ENCODE measurements at regions not wholly inside any gene's neighbourhood (a gene's known extent, or its start where the extent isn't known, plus 50 kb on each side); places are given as distances from the start of the nearest gene placed in this dataset.
"Not testable (repeated sequence)": the region's sequence is repeated elsewhere in the genome, so short reads cannot be mapped to it uniquely, and the experiment has no call there.

DNA sequence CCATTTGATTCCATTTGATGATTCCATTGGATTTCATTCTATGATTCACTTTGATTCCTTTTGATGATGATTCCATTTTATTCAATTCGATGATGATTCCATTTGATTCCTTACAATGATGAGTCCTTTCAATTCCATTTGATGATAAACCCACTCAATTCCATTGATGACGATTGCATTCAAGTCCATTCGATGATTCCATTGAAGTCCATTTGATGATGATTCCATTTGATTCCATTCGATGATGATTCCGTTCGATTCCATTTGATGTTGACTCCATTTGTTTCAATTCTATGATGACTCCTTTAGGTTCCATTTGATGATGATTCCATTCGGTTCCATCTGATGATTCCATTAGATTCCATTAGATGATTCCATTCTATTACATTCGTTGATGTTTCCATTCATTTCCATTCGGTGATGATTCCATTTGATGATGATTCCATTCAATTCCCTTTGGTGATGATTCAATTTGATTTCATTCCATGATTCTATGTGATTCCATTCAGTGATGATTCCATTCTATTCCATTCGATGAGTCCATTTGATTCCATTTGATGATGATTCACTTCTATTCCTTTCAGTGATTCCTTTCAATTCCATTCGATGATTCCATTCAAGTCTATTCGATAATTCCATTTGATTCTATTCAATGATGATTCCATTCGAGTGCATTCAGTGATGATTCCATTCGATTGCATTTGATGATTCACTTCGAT is 1106.0 kb downstream of the RPIA start:
- H3K27me3 Mint-ChIP-seq (ENCODE audit: insufficient read depth, low read depth), result peaks cover 9% of the 10 kb centered on the region

DNA sequence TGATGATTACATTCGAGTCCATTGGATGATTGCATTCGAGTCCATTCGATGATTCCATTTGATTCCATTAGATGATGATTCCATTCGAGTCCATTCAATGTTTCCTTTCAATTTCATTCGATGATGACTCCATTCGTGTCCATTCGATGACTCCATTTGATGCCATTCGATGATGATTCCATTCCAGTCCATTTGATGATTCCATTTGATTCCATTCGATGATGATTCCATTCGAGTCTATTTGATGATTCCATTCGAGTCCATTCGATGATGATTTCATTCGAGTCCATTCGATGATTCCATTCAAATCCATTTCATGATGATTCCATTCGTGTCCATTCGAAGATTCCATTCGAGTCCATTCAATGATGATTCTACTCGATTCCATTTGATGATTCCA is 1109.7 kb downstream of the RPIA start:
- peaks cover 11% of the 10 kb centered on the region for H3K36me3 Mint-ChIP-seq
- H3K4me1 ChIP-seq; H3K4me1 Mint-ChIP-seq; H3K27ac ChIP-seq; H4K20me1 ChIP-seq (ENCODE audit: low read depth); H3K4me2 ChIP-seq; H3K27ac Mint-ChIP-seq; H3F3A ChIP-seq (ENCODE audit: low read depth); H3K27me3 ChIP-seq; H3K4me3 ChIP-seq; H3K36me3 ChIP-seq; H3K4me3 Mint-ChIP-seq; H3K27me3 Mint-ChIP-seq (ENCODE audit: insufficient read depth, low read depth); H2AFZ ChIP-seq (replicated peaks); DNase-seq (ENCODE audit: low spot score); H3K79me2 ChIP-seq (ENCODE audit: low read depth); H3K9ac ChIP-seq: not testable (repeated sequence)
- peaks cover 98% of the 10 kb centered on the region for H3K9me3 Mint-ChIP-seq
- H3K9me3 ChIP-seq (ENCODE audit: low read depth), result peaks cover 99% of the 10 kb centered on the region

More for the DNA sequence above, 1106.0 kb downstream of the RPIA start:
- DNase-seq (ENCODE audit: low spot score), result no peak
- Histone ChIP-seq H4K20me1 (ENCODE audit: low read depth) (no peaks in the 10 kb centered on the region), H3K9ac (no peak overlapping the region), H3K27ac (no peak overlapping the region), H3K79me2 (ENCODE audit: low read depth) (no peaks in the 10 kb centered on the region), H3K4me3 (no peak overlapping the region), H3K4me1 (no peaks in the 10 kb centered on the region), H3K27me3 (no peaks in the 10 kb centered on the region), H3F3A (ENCODE audit: low read depth) (no peaks in the 10 kb centered on the region), H3K9me3 (ENCODE audit: low read depth) (peaks cover 81% of the 10 kb centered on the region), H3K4me2 (no peak overlapping the region), H3K36me3 (no peaks in the 10 kb centered on the region), H2AFZ (replicated peaks) (no peak overlapping the region)
- Mint-ChIP-seq H3K36me3 (peaks cover 4% of the 10 kb centered on the region), H3K9me3 (peaks cover 90% of the 10 kb centered on the region), H3K4me1 (no peaks in the 10 kb centered on the region), H3K4me3 (no peak overlapping the region), H3K27ac (no peak overlapping the region)
- no peak for TF ChIP-seq EZH2 (IDR thresholded peaks at IDR 0.05)
- TF ChIP-seq, protein P1, sequence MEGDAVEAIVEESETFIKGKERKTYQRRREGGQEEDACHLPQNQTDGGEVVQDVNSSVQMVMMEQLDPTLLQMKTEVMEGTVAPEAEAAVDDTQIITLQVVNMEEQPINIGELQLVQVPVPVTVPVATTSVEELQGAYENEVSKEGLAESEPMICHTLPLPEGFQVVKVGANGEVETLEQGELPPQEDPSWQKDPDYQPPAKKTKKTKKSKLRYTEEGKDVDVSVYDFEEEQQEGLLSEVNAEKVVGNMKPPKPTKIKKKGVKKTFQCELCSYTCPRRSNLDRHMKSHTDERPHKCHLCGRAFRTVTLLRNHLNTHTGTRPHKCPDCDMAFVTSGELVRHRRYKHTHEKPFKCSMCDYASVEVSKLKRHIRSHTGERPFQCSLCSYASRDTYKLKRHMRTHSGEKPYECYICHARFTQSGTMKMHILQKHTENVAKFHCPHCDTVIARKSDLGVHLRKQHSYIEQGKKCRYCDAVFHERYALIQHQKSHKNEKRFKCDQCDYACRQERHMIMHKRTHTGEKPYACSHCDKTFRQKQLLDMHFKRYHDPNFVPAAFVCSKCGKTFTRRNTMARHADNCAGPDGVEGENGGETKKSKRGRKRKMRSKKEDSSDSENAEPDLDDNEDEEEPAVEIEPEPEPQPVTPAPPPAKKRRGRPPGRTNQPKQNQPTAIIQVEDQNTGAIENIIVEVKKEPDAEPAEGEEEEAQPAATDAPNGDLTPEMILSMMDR (IDR thresholded peaks at IDR 0.05), result no peak
- no peak for TF ChIP-seq EZH2phosphoT487 (IDR thresholded peaks at IDR 0.05)

DNA sequence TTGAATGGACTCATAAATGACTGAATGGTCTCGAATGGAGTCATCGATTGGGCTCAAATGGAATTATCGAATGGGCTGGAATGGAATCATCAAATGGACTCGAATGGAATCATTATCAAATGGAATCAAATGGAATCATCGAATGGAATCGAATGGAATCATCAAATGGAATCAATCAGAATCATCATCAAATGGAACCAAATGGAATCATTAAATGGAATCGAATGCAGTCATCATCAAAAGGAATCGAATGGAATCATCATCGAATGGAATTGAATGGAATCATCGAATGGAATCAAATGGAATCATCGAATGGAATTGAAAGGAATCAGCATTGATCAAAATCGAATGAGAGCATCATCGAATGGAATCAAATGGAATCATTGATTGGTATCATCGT is 1114.9 kb downstream of the RPIA start:
- not testable (repeated sequence) for H3K4me3 Mint-ChIP-seq; H3K4me3 ChIP-seq; H3K27me3 Mint-ChIP-seq (ENCODE audit: insufficient read depth, low read depth); DNase-seq (ENCODE audit: low spot score); H3K9ac ChIP-seq; H2AFZ ChIP-seq (replicated peaks); H3K4me1 Mint-ChIP-seq; H3K27ac ChIP-seq; H3K36me3 ChIP-seq; H3K4me1 ChIP-seq; H3K27ac Mint-ChIP-seq; H3F3A ChIP-seq (ENCODE audit: low read depth); H4K20me1 ChIP-seq (ENCODE audit: low read depth); H3K4me2 ChIP-seq; H3K27me3 ChIP-seq; H3K79me2 ChIP-seq (ENCODE audit: low read depth)
- Mint-ChIP-seq H3K9me3 (peaks cover 87% of the 10 kb centered on the region), H3K36me3 (peaks cover 17% of the 10 kb centered on the region)
- peaks cover 86% of the 10 kb centered on the region for H3K9me3 ChIP-seq (ENCODE audit: low read depth)

DNA sequence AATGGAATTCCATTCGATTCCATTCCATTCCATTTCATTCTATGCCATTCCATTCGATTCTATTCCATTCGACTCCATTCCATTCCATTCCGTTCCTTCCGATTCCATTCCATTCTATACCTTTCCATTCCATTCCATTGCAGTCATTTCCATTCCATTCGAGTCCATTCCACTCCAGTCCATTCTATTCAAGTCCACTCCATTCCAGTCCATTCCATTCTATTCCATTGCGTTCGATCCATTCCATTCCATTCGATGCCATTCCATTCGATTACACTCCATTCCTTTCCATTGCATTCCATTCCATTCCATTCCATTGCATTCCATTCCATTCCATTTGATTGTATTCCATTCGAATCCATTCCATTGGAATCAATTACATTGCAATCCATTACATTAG is 1119.8 kb downstream of the RPIA start:
- Histone ChIP-seq H3K4me2 (no peak overlapping the region), H2AFZ (replicated peaks) (no peak overlapping the region), H3K27me3 (no peaks in the 10 kb centered on the region), H4K20me1 (ENCODE audit: low read depth) (no peaks in the 10 kb centered on the region), H3K79me2 (ENCODE audit: low read depth) (no peaks in the 10 kb centered on the region), H3K4me3 (no peak overlapping the region), H3K27ac (no peak overlapping the region), H3K9me3 (ENCODE audit: low read depth) (peaks cover 74% of the 10 kb centered on the region), H3K9ac (no peak overlapping the region), H3K36me3 (no peaks in the 10 kb centered on the region), H3K4me1 (no peaks in the 10 kb centered on the region), H3F3A (ENCODE audit: low read depth) (no peaks in the 10 kb centered on the region)
- no peak for DNase-seq (ENCODE audit: low spot score)
- no peak for TF ChIP-seq EZH2 (IDR thresholded peaks at IDR 0.05)
- no peak for TF ChIP-seq EZH2phosphoT487 (IDR thresholded peaks at IDR 0.05)
- TF ChIP-seq, protein P1 (IDR thresholded peaks at IDR 0.05), result no peak
- peaks cover 5% of the 10 kb centered on the region for H3K36me3 Mint-ChIP-seq
- H3K4me3 Mint-ChIP-seq, result no peak overlapping the region
- peaks cover 12% of the 10 kb centered on the region for H3K27me3 Mint-ChIP-seq (ENCODE audit: insufficient read depth, low read depth)
- H3K27ac Mint-ChIP-seq, result no peak overlapping the region
- H3K9me3 Mint-ChIP-seq, result peaks cover 81% of the 10 kb centered on the region
- H3K4me1 Mint-ChIP-seq, result no peaks in the 10 kb centered on the region

DNA sequence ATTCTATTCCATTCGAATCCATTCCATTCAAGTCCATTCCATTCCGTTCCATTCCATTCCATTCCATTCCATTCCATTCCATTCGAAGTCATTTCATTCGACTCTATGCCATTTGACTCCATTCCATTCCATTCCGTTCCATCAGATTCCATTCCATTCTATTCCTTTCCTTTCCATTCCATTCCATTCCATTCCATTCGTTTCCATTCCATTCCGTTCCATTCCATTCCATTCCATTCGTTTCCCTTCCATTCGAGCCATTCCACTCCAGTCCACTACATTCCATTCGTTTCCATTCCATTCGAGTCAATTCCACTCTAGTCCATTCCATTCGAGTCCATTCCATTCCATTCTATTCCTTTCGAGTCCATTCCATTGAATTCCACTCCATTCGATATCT is 1120.4 kb downstream of the RPIA start:
- not testable (repeated sequence) for H3K4me2 ChIP-seq; H3K4me3 ChIP-seq; H3K27ac ChIP-seq; H3F3A ChIP-seq (ENCODE audit: low read depth); H3K4me1 ChIP-seq; H3K9ac ChIP-seq; H3K4me1 Mint-ChIP-seq; H3K27me3 ChIP-seq; H3K4me3 Mint-ChIP-seq; H2AFZ ChIP-seq (replicated peaks); H3K79me2 ChIP-seq (ENCODE audit: low read depth); H3K27ac Mint-ChIP-seq; DNase-seq (ENCODE audit: low spot score); H4K20me1 ChIP-seq (ENCODE audit: low read depth); H3K36me3 Mint-ChIP-seq; H3K36me3 ChIP-seq
- peaks cover 78% of the 10 kb centered on the region for H3K9me3 Mint-ChIP-seq
- peaks cover 68% of the 10 kb centered on the region for H3K9me3 ChIP-seq (ENCODE audit: low read depth)
- peaks cover 12% of the 10 kb centered on the region for H3K27me3 Mint-ChIP-seq (ENCODE audit: insufficient read depth, low read depth)

DNA sequence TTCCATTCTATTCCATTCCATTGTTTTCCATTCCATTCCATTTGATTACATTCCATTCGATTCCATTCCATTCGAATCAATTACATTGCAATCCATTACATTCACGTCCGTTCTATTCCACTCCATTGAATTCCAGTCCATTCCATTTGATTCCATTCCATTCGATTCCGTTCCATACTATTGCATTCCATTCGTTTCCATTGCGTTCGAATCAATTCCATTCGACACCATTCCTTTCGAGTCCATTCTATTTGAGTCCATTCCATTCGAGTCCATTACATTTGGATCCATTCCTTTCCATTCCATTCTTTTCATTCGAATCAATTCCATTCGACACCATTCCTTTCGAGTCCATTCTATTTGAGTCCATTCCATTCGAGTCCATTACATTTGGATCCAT is 1122.9 kb downstream of the RPIA start:
- H3F3A ChIP-seq (ENCODE audit: low read depth); H3K4me1 Mint-ChIP-seq; H3K4me3 Mint-ChIP-seq; H3K9ac ChIP-seq; H2AFZ ChIP-seq (replicated peaks); H3K4me3 ChIP-seq; DNase-seq (ENCODE audit: low spot score); H3K4me2 ChIP-seq; H3K36me3 Mint-ChIP-seq; H3K27ac ChIP-seq; H3K4me1 ChIP-seq; H4K20me1 ChIP-seq (ENCODE audit: low read depth); H3K27me3 ChIP-seq; H3K79me2 ChIP-seq (ENCODE audit: low read depth); H3K36me3 ChIP-seq; H3K27ac Mint-ChIP-seq: not testable (repeated sequence)
- peaks cover 72% of the 10 kb centered on the region for H3K9me3 ChIP-seq (ENCODE audit: low read depth)
- Mint-ChIP-seq H3K27me3 (ENCODE audit: insufficient read depth, low read depth) (peaks cover 10% of the 10 kb centered on the region), H3K9me3 (peaks cover 83% of the 10 kb centered on the region)
